A549 (cell line): ENCODE measurements at regions not wholly inside any gene's neighbourhood (a gene's known extent, or its start where the extent isn't known, plus 50 kb on each side); places are given as distances from the start of the nearest gene placed in this dataset.

ENCODE experiments used
- ATAC-seq, 2 experiments: fragments of 200-7000 bp in 1 of 2; fragments of >200 bp in 1 of 2; cut with Nextera tagmentation in 1 of 2; cut with Tn5 transposase in 1 of 2; 3 replicates each; pipeline versions ENCODE4 v1.8.0 to v1.9.1; 2018 to 2020; ENCODE audit warnings: mild to moderate bottlenecking in 1 of 2, moderate library complexity in 1 of 2
- CTCF ChIA-PET: fragments of 300-600 bp; sonication (Branson Sonifier 250); formaldehyde crosslinking; extraction: SDS; loops from one replicate; lab custom pipeline; 2021; ENCODE audit warnings: antibody characterized with exemption, inconsistent platforms; lab: Yijun Ruan, JAX
- POLR2A ChIA-PET: fragments of 350-600 bp; formaldehyde crosslinking; extraction: SDS; loops from one replicate; lab custom pipeline; 2021; ENCODE audit warnings: antibody characterized with exemption, inconsistent platforms; lab: Yijun Ruan, JAX
- DNase-seq, 2 experiments: peaks; one replicate each; pipeline versions ENCODE4 v3.0.0 to v3.0.0-alpha.2; 2011 to 2016; ENCODE audit warnings: low read depth in 1 of 2, low spot score in 1 of 2
- FAIRE-seq: peaks from 2 replicates; lab custom pipeline; 2011; peaks lifted over from hg19 to GRCh38; lab: Jason Lieb, UNC
- H3K27ac ChIP-seq, 2 experiments: fragments of >200 bp; sonication (Bioruptor Twin); formaldehyde crosslinking; 3 replicates each; pipeline ENCODE4 v1.5.1; 2016 to 2017
- H3K4me1 ChIP-seq: fragments of >200 bp; sonication (Bioruptor Twin); formaldehyde crosslinking; 3 replicates; pipeline ENCODE4 v1.6.1; 2016
- H3K4me2 ChIP-seq: fragments of >200 bp; sonication (Bioruptor Twin); formaldehyde crosslinking; 3 replicates; pipeline ENCODE4 v1.6.1; 2016
- H3K4me3 ChIP-seq: fragments of >200 bp; sonication (Bioruptor Twin); formaldehyde crosslinking; 3 replicates; pipeline ENCODE4 v1.5.1; 2016
- H3K9me3 ChIP-seq: fragments of >200 bp; sonication (Bioruptor Twin); formaldehyde crosslinking; 3 replicates; pipeline ENCODE4 v1.6.1; 2016
- ATOH8 ChIP-seq: fragments of 250-450 bp; sonication (Bioruptor Pico); IDR thresholded peaks from 2 replicates; pipeline ENCODE4 v1.5.0; 2020; ENCODE audit warnings: low read depth, mild to moderate bottlenecking, moderate library complexity
- BCL3 ChIP-seq: fragments of >200 bp; sonication (Bioruptor Twin); formaldehyde crosslinking; IDR thresholded peaks from 3 replicates; pipeline ENCODE4 v1.6.1; 2016
- CBX2 ChIP-seq: fragments of 200-600 bp; sonication (generic); IDR thresholded peaks from 2 replicates; pipeline ENCODE4 v1.6.1; 2016; ENCODE audit warnings: low read depth, mild to moderate bottlenecking, borderline replicate concordance
- CHD4 ChIP-seq: fragments of 200-600 bp; sonication (generic); IDR thresholded peaks from 2 replicates; pipeline ENCODE4 v1.6.1; 2016; ENCODE audit warnings: antibody characterized with exemption, mild to moderate bottlenecking, borderline replicate concordance
- EHF ChIP-seq: fragments of 250-450 bp; sonication (Bioruptor Pico); IDR thresholded peaks from 2 replicates; pipeline ENCODE4 v1.5.0; 2020; ENCODE audit warnings: mild to moderate bottlenecking
- ELK1 ChIP-seq: fragments of 150-350 bp; IDR thresholded peaks from 2 replicates; pipeline ENCODE4 v1.6.1; 2014; ENCODE audit warnings: low read depth, mild to moderate bottlenecking, low read length
- EP300 ChIP-seq, 2 experiments: fragments of >200 bp; sonication (Bioruptor Twin); formaldehyde crosslinking; IDR thresholded peaks; 2 replicates in 1 of 2; 3 replicates in 1 of 2; pipeline ENCODE4 v1.6.1; 2016 to 2017
- GATA3 ChIP-seq: IDR thresholded peaks from 2 replicates; pipeline ENCODE4 v1.6.1; 2012; ENCODE audit warnings: borderline replicate concordance
- HOXB13 ChIP-seq: fragments of 250-450 bp; sonication (Bioruptor Pico); IDR thresholded peaks from 2 replicates; pipeline ENCODE4 v1.5.0; 2020; ENCODE audit warnings: low read depth, mild to moderate bottlenecking, moderate library complexity
- JUN ChIP-seq, 2 experiments: fragments of >200 bp; sonication (Bioruptor Twin); formaldehyde crosslinking; IDR thresholded peaks; 2 replicates in 1 of 2; 3 replicates in 1 of 2; pipeline ENCODE4 v1.6.1; 2016 to 2017
- MAX ChIP-seq: IDR thresholded peaks from 2 replicates; pipeline ENCODE4 v1.6.1; 2012
- NPAS2 ChIP-seq: fragments of 250-450 bp; sonication (Bioruptor Pico); IDR thresholded peaks from 2 replicates; pipeline ENCODE4 v1.8.0; 2022; ENCODE audit warnings: mild to moderate bottlenecking, moderate library complexity, borderline replicate concordance
- NR3C1 ChIP-seq: fragments of >200 bp; sonication (Bioruptor Twin); formaldehyde crosslinking; IDR thresholded peaks from 3 replicates; pipeline ENCODE4 v1.6.1; 2017
- PHF8 ChIP-seq: fragments of 200-600 bp; sonication (generic); IDR thresholded peaks from 2 replicates; pipeline ENCODE4 v1.6.1; 2016; ENCODE audit warnings: low read depth, mild to moderate bottlenecking, antibody characterized with exemption, moderate library complexity, borderline replicate concordance
- RARB ChIP-seq: fragments of 250-450 bp; sonication (Bioruptor Pico); IDR thresholded peaks from 2 replicates; pipeline ENCODE4 v1.8.0; 2021; ENCODE audit warnings: mild to moderate bottlenecking, moderate library complexity
- RCOR1 ChIP-seq: fragments of 150-350 bp; IDR thresholded peaks from 2 replicates; pipeline ENCODE4 v1.6.1; 2014; ENCODE audit warnings: antibody characterized with exemption, low read length, low read depth
- RFX5 ChIP-seq: fragments of 450-650 bp; IDR thresholded peaks from 2 replicates; pipeline ENCODE4 v1.7.1; 2014; ENCODE audit warnings: antibody characterized with exemption, mild to moderate bottlenecking, moderate library complexity
- TFCP2L1 ChIP-seq: fragments of 250-450 bp; sonication (Bioruptor Pico); IDR thresholded peaks from 2 replicates; pipeline ENCODE4 v1.5.0; 2021; ENCODE audit warnings: mild to moderate bottlenecking
- ZSCAN20 ChIP-seq: fragments of 250-450 bp; sonication (Bioruptor Pico); IDR thresholded peaks from 2 replicates; pipeline ENCODE4 v1.8.0; 2022; ENCODE audit warnings: mild to moderate bottlenecking, moderate library complexity
- WGBS: methylation state at CpG from one replicate; pipeline ENCODE4 v1.1.6; 2017; ENCODE audit errors: missing lambda C conversion rate; 5-methylcytosine and 5-hydroxymethylcytosine counted together
- TF ChIP-seq, protein P1 (sequence below): fragments of >200 bp; sonication (Bioruptor Twin); formaldehyde crosslinking; IDR thresholded peaks from 2 replicates; pipeline ENCODE4 v1.6.1; 2016
- TF ChIP-seq, protein P2 (sequence below): fragments of 450-650 bp; IDR thresholded peaks from 2 replicates; pipeline ENCODE4 v1.6.1; 2014; ENCODE audit warnings: antibody characterized with exemption
- TF ChIP-seq, protein P3 (sequence below): IDR thresholded peaks from 2 replicates; pipeline ENCODE4 v1.6.1; 2012; ENCODE audit warnings: low read depth, borderline replicate concordance

DNA sequence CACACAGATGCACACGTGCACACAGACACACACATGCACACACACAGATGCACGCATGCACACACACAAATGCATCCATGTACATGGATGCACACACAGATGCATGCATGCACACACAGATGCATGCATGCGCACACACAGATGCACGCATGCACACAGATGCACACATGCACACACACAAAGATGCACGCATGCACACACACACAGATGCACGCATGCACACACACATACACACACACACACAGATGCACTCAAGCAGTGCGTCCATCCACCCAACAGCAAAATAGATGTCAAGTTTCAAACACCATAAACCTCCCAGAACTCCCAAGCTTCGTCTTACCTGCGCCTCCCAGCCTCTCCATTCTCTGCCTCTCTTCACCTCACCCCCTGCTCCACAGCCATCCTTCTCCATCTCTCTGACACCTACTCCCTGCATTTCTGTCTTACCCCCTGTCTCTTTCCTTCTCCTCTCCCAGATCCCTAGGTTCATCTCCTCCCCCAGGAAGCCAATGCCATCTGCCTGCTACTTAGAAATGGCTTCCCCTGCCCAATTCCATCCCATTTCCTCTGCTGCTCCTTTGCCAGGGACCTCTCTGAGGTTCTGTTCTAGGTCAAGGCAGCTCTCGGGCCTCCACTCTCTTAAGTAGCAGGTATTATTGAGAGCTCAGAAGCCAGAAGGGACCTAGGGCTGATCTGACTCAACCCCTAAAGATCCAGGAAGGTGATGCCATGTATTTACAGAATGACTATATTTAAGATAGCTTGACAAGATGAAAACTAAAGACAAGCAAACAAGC, 297.2 kb downstream of the MED10 start:
- WGBS = 78% methylated on average over 8 of the region's 10 CpGs
- FAIRE-seq (no peak), DNase-seq (peak in 1 of 2 experiments; percentile 21), ATAC-seq (peak in 1 of 2 experiments; percentile 20; a peak in 1 of 6 replicates)
- no peaks in the 10 kb centered on the region for H3K9me3 ChIP-seq
- H3K4me3 ChIP-seq = no peak overlapping the region
- H3K27ac ChIP-seq = no peak overlapping the region
- TF ChIP-seq CBX2 = no peak
- TF ChIP-seq NR3C1 = no peak
- no peak for TF ChIP-seq EP300 (IDR thresholded peaks at IDR 0.05)
- TF ChIP-seq, protein P1, sequence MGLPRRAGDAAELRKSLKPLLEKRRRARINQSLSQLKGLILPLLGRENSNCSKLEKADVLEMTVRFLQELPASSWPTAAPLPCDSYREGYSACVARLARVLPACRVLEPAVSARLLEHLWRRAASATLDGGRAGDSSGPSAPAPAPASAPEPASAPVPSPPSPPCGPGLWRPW = no peak
- no peak for TF ChIP-seq NPAS2 (CRISPR knock-in tag)
- no peak for TF ChIP-seq TFCP2L1 (CRISPR knock-in tag)
- TF ChIP-seq ATOH8 (CRISPR knock-in tag) = no peak
- TF ChIP-seq ZSCAN20 = no peak
- no peak for TF ChIP-seq HOXB13 (CRISPR knock-in tag)
- no peak for TF ChIP-seq EHF (CRISPR knock-in tag)
- POLR2A ChIA-PET = no interaction called here
- H3K4me2 ChIP-seq = 0 out of 3 replicates have a peak overlapping the region, but pooled peaks have one; percentile 8
- peaks cover 19% of the 10 kb centered on the region; the same call in 2 of the 3 replicates for H3K4me1 ChIP-seq
- CTCF ChIA-PET = interaction anchor here (0.6 to 0.9 kb wide), 3 partner anchors 28 to 165 kb away, joined by 3 read pairs; no protein-coding TSS in a partner anchor

- H3K4me3 ChIP-seq = no peak overlapping the region
- H3K9me3 ChIP-seq = no peaks in the 10 kb centered on the region
- TF ChIP-seq RFX5 (no peak), EHF (CRISPR knock-in tag) (no peak), ELK1 (no peak), JUN (IDR thresholded peaks at IDR 0.05) (no peak), GATA3 (no peak), MAX (no peak), PHF8 (no peak), CHD4 (no peak), RARB (CRISPR knock-in tag) (no peak), NPAS2 (CRISPR knock-in tag) (no peak), BCL3 (no peak), RCOR1 (no peak)
- TF ChIP-seq, protein P2, sequence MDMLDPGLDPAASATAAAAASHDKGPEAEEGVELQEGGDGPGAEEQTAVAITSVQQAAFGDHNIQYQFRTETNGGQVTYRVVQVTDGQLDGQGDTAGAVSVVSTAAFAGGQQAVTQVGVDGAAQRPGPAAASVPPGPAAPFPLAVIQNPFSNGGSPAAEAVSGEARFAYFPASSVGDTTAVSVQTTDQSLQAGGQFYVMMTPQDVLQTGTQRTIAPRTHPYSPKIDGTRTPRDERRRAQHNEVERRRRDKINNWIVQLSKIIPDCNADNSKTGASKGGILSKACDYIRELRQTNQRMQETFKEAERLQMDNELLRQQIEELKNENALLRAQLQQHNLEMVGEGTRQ = no peak
- TF ChIP-seq, protein P3, sequence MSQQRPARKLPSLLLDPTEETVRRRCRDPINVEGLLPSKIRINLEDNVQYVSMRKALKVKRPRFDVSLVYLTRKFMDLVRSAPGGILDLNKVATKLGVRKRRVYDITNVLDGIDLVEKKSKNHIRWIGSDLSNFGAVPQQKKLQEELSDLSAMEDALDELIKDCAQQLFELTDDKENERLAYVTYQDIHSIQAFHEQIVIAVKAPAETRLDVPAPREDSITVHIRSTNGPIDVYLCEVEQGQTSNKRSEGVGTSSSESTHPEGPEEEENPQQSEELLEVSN = no peak
- ChIA-PET CTCF (interaction anchor here (0.9 kb wide), 1 partner anchor 41 kb away, joined by 3 read pairs; no protein-coding TSS in a partner anchor), POLR2A (no interaction called here)
- peaks cover 14% of the 10 kb centered on the region; the same call in 2 of the 3 replicates for H3K4me1 ChIP-seq
- ATAC-seq (no peak), FAIRE-seq (no peak), DNase-seq (no peak)
- 79% methylated on average over 6 of the region's 7 CpGs for WGBS
- no peak overlapping the region for H3K27ac ChIP-seq
- no peak overlapping the region for H3K4me2 ChIP-seq
Observed at GRCh38 chr5:6080436-6080835, 297.9 kb downstream of the MED10 start.
